ENCODE measurements at regions not wholly inside any gene's neighbourhood (a gene's known extent, or its start where the extent isn't known, plus 50 kb on each side); places are given as distances from the start of the nearest gene placed in this dataset.

GRCh38 chr1:181206979-181207790, 118.7 kb downstream of the IER5 start:
- H3K27me3 ChIP-seq (ENCODE audit: insufficient read depth, low read depth, severe bottlenecking): no peaks in the 10 kb centered on the region
- H3K9me3 ChIP-seq (ENCODE audit: severe bottlenecking): no peaks in the 10 kb centered on the region
- H3K27ac ChIP-seq: no peak overlapping the region
- no peak overlapping the region for H3K4me3 ChIP-seq (ENCODE audit: low read depth, low read length)
- H3K36me3 ChIP-seq: no peaks in the 10 kb centered on the region
- DNase-seq: no peak
- TF ChIP-seq, protein P1, sequence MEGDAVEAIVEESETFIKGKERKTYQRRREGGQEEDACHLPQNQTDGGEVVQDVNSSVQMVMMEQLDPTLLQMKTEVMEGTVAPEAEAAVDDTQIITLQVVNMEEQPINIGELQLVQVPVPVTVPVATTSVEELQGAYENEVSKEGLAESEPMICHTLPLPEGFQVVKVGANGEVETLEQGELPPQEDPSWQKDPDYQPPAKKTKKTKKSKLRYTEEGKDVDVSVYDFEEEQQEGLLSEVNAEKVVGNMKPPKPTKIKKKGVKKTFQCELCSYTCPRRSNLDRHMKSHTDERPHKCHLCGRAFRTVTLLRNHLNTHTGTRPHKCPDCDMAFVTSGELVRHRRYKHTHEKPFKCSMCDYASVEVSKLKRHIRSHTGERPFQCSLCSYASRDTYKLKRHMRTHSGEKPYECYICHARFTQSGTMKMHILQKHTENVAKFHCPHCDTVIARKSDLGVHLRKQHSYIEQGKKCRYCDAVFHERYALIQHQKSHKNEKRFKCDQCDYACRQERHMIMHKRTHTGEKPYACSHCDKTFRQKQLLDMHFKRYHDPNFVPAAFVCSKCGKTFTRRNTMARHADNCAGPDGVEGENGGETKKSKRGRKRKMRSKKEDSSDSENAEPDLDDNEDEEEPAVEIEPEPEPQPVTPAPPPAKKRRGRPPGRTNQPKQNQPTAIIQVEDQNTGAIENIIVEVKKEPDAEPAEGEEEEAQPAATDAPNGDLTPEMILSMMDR (IDR thresholded peaks at IDR 0.05; ENCODE audit: low read depth, low read length): no peak

DNA sequence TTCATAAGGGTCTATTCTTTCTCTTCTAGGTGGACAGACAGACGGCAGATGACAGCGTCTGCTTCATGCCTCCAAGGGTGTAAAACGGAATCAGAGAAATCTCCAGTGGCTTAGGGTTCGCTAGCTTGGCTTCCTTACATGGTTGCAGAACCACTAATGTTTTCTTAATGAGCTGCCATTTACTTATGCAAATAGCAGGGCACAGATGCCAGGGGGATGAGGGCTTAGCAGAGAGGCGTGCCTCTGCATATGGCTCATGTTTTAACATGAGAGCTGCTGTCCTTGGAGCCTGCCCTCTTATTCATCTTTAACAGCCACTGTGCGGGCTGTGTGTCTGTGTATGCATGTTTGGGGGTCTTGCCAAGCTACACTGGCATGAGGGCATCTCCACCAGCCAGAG, 119.6 kb downstream of the IER5 start:
- no peak for DNase-seq
- Histone ChIP-seq H3K36me3 (no peaks in the 10 kb centered on the region), H3K27ac (no peak overlapping the region), H3K4me3 (ENCODE audit: low read depth, low read length) (no peak overlapping the region), H3K27me3 (ENCODE audit: insufficient read depth, low read depth, severe bottlenecking) (no peaks in the 10 kb centered on the region), H3K9me3 (ENCODE audit: severe bottlenecking) (no peaks in the 10 kb centered on the region)
- TF ChIP-seq, protein P1 (IDR thresholded peaks at IDR 0.05; ENCODE audit: low read depth, low read length): no peak

- Histone ChIP-seq H3K9me3 (ENCODE audit: severe bottlenecking) (no peaks in the 10 kb centered on the region), H3K27ac (no peak overlapping the region), H3K27me3 (ENCODE audit: insufficient read depth, low read depth, severe bottlenecking) (no peaks in the 10 kb centered on the region), H3K36me3 (no peaks in the 10 kb centered on the region), H3K4me3 (ENCODE audit: low read depth, low read length) (no peak overlapping the region)
- TF ChIP-seq, protein P1 (IDR thresholded peaks at IDR 0.05; ENCODE audit: low read depth, low read length): no peak
- no peak for DNase-seq
Measured at GRCh38 chr1:181208967-181209366, 120.5 kb downstream of the IER5 start.

DNA sequence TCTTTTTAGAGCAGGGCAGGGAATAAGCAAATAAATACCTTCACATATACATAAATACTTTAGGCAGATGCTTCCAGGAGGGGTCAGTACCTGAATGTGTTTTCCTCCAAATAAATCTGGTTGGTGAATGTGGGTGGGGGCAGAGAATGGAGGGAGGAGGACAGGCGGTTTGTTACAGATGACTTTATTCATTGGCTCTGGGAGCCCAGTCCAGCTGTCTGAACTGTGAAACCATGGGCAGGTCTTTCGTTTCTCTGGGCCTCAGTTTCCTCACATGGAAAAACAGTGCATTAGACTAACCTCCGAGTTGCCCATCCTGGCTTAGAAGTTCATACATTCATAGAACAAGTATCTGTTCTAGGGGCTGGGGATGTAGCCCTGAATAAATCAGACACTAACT, 124.6 kb downstream of the IER5 start:
- TF ChIP-seq, protein P1 (IDR thresholded peaks at IDR 0.05; ENCODE audit: low read depth, low read length): no peak
- Histone ChIP-seq H3K27ac (no peak overlapping the region), H3K9me3 (ENCODE audit: severe bottlenecking) (no peaks in the 10 kb centered on the region), H3K36me3 (no peaks in the 10 kb centered on the region), H3K27me3 (ENCODE audit: insufficient read depth, low read depth, severe bottlenecking) (no peaks in the 10 kb centered on the region), H3K4me3 (ENCODE audit: low read depth, low read length) (no peak overlapping the region)
- no peak for DNase-seq

- Histone ChIP-seq H3K27me3 (ENCODE audit: insufficient read depth, low read depth, severe bottlenecking) (no peaks in the 10 kb centered on the region), H3K4me3 (ENCODE audit: low read depth, low read length) (no peak overlapping the region), H3K27ac (no peak overlapping the region), H3K9me3 (ENCODE audit: severe bottlenecking) (no peaks in the 10 kb centered on the region), H3K36me3 (no peaks in the 10 kb centered on the region)
- DNase-seq: no peak
- TF ChIP-seq, protein P1 (IDR thresholded peaks at IDR 0.05; ENCODE audit: low read depth, low read length): no peak
Measured at GRCh38 chr1:181216591-181216994, 128.1 kb downstream of the IER5 start.

GRCh38 chr1:181219938-181220337, 131.4 kb downstream of the IER5 start:
- no peak for DNase-seq
- Histone ChIP-seq H3K9me3 (ENCODE audit: severe bottlenecking) (no peaks in the 10 kb centered on the region), H3K27me3 (ENCODE audit: insufficient read depth, low read depth, severe bottlenecking) (no peaks in the 10 kb centered on the region), H3K36me3 (no peaks in the 10 kb centered on the region), H3K27ac (no peak overlapping the region), H3K4me3 (ENCODE audit: low read depth, low read length) (no peak overlapping the region)
- TF ChIP-seq, protein P1 (IDR thresholded peaks at IDR 0.05; ENCODE audit: low read depth, low read length): no peak
